ENCODE measurements at regions not wholly inside any gene's neighbourhood (a gene's known extent, or its start where the extent isn't known, plus 50 kb on each side); places are given as distances from the start of the nearest gene placed in this dataset.

- TF ChIP-seq CTCF (optimal IDR thresholded peaks at IDR 0.05 in 1 of 3, IDR thresholded peaks at IDR 0.05 in 1 of 3, conservative IDR thresholded peaks at IDR 0.05 in 1 of 3; ENCODE audit: extremely low read depth in 1 of 3, insufficient read depth in 2 of 3, low read length in 3 of 3): no peak
- TF ChIP-seq EZH2 (IDR thresholded peaks at IDR 0.05; ENCODE audit: low read length): no peak
Observed at GRCh38 chr2:12116228-12116750, 369.9 kb downstream of the LPIN1 start.
